GM19324 (cell line): ENCODE measurements at regions not wholly inside any gene's neighbourhood (a gene's known extent, or its start where the extent isn't known, plus 50 kb on each side); places are given as distances from the start of the nearest gene placed in this dataset.

Experiments
- ATAC-seq: cut with Tn5 transposase; IDR thresholded peaks from one replicate; pipeline ENCODE4 v1.9.1; 2021; ENCODE audit warnings: mild to moderate bottlenecking, moderate library complexity; ENCODE audit not compliant: unreplicated experiment, low FRiP score

DNA sequence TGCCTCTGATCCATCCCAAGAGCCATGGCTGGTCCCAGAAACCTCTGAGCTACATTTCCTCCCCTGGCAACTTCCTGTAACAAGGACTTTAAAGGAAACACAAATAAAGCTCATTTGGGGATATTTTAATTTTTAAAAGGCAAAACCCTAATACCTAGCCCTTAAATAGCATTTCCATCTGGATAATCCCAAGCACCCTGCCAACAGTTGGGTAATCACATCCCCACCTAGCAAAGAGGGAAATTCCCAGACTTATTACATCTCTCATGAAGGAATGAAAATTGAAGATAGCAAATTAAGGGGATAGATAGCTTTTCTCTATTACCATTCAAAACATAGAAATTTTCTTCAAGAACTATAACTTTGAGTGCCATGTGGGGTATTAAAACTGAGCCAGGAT, 213.7 kb upstream of the BMP4 start:
- no peak for ATAC-seq

- no peak for ATAC-seq
These were observed 215.5 kb upstream of the BMP4 start for GRCh38 chr14:54172114-54172513.

- ATAC-seq, result no peak
These were observed 215.9 kb upstream of the BMP4 start for GRCh38 chr14:54172562-54172961.

DNA sequence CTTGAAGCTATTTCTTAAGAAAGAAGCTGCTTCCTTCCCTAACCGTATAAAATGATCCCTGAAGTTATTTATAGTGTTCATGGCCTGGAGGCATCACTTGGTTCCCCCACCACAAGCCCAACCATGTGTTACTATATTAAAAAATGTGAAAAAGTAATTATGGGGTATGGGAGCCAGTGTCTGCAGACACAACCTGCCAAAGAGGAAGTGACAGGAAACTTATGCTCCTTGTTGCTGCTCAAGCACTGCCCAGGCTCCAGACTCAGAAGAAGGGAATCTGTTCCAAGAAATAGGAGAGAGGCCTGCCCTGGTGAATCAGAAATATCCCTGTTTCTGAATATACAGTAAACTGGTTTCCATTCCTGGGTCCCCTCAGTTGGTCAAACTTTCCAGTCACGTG, 217.2 kb upstream of the BMP4 start:
- no peak for ATAC-seq

GRCh38 chr14:54174457-54174856, 217.8 kb upstream of the BMP4 start:
- no peak for ATAC-seq

DNA sequence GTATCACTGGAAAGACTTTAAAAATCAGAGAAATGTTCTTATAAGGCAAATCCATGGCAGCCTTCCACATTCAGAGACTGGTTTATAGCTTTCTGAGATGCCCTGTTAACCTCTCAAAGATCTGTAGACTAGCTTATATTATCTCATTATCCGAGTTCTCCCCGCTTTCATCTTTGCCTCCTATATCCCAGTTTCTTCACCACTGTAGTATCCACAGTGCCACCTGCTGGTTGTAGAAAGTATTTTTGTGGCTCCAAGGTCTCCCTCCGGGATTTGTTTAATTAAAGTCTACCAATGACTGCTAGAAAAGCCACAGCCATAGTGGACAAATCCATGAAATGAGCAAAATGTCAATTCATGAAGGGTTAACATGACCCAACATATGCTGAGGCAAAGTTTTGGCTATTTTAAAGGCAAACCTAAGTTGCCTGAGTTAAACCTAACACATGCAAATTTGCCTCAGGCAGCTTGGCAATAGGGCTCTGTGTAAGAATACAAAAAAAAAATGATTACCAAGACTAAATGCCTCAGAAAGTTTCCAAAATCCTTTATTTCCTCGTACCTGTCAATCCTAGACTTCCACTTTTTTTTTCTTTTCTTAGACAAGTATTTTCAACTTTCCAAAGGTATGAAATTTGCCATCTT, 218.8 kb upstream of the BMP4 start:
- ATAC-seq, result no peak

GRCh38 chr14:54177019-54177418, 219.8 kb upstream of the CDKN3 start:
- no peak for ATAC-seq

DNA sequence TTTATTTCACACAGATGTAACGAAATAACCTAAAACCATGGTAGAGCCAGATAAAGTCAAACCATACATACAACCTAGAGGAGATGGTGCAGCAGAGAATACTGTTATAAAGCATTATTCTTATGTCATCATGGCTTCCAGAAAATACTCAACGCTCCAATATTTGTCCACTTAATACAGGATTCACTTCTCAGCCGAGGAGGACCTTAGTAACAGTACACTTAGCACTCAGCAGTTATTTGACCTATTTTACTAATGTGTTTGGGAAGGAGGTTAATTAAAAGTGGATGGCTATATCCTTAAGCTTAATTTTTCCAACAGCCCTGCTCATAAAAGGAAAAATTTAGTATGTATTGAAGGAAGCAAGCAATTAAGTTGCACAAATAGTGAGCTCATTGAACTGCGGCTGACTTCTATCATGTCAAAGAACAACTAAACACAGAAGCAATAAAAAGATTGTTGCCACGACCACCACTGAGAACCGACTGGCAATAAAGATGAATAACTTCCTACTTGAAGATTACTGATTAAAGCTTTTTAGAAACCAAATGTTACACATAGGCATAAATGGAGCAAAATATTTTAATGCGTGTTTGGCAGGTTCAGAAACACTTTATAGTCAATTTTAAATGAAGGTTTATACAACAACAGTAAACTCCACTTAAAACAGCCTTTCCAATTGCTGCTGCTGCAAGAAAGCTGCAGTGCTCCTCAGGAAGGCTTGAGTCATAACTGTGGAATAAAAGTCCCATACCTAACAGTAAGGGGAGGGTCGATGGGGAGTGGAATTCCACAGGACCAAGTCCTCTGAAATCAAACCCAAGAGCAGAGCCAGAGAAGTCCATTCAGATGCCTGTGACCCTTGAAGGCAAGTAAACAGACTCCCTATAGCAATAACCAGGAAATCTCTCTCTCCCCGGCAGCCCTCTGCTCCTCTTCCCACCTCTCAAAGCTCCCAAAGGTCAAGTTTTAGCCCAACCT, 218.9 kb upstream of the CDKN3 start:
- ATAC-seq, result no peak

GRCh38 chr14:54182419-54183045, 214.3 kb upstream of the CDKN3 start:
- no peak for ATAC-seq

DNA sequence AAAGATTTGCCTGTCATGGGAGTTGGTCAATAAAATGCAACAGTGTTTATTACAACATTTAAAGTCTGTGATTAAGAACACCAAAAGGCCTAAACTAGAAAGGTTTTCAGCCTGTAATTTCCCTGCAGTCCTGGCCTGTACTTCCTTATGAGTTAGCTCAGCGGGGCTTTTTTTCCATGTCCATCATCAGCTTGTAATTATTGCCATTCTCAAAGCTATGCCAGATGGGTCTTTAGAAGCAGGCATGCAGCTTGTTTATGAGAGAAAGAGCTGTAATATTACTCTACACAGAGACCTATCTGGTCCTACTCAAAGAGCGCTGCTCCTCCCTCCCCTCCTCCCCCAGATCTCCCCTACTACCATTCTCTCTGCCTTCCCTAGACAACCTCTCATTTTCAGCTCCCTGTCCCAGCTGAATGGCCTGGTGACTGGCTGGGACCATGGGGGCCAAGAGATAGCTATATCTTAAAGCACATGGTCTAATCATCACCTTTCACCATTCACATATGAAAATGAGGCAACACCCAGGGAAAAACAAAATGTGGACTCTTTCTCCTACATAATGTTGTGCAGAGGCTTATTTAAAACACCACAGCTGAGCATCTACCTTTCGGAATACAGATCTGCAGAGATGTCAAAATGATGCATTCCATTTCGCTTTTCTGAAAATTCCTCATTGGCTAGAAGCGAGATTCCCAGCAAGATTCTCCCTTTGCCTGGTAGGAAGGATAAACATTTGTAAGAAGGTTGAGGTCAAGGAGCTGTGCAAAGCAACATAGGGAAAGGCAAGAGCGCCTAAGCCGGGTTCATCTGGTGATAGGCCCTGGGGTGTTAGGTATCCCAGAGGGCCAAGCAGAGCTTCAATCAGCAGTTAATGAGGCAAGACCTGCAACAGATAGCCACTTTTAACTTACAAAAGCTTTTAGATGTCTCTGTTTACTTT, 209.7 kb upstream of the CDKN3 start:
- no peak for ATAC-seq

DNA sequence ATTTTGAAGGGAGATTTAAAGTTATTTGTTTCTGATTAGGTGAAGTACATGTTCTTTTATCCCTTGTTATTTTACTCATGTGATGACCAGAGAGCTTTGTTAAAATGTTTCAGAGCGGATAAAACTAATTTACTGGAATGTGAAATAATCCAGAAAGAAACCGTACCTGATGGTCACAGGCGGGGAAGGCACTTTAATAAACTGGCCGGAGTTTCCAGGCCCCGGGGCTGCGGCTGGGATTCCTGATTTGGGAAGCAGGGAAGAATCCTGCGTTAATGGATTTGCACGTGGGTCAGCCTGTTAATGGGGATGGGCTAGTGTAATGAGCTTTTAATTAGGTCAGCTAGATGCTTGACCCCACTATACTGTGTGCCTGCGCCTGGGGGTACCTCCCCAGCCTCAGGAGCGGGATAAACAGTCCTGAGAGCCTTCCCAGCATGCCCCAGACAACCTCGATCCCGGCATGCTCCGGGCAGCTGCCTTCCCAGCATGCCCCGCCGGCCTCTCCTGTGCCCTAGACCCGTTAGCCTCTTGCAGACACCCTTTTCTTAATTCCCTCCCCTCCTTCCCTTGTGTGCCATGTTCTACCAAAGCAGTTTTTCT, 208.6 kb upstream of the CDKN3 start:
- ATAC-seq, result no peak

GRCh38 chr14:54189333-54189732, 207.5 kb upstream of the CDKN3 start:
- no peak for ATAC-seq

DNA sequence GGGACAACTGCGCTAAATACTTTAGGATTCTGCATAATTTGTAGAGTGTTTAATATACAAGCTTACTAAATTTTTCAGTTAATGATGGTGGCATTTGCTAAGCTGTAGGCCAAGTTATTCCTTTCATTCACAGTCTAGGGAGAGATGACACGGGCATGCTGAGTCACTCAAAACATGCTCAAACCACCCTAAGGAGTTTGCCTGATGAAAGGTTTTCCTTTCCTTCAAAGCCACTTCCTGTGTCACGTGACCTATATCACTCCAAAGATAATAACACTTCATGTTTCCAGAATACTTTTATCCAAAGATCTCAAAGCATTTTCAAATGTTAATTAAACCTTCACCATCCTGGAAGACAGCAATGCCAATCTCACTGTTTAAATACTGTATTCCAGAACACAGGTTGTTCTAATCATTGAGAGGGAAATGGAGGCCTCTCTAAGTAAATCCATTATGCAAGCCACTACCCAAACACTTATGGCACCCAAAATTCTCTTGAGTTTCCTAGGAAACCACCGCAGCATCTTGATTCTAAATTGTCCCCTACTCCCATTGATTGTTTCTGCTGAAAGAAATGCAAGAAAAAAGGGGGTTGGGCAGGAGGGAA, 207.0 kb upstream of the CDKN3 start:
- no peak for ATAC-seq

- ATAC-seq, result no peak
These were observed 205.0 kb upstream of the CDKN3 start for GRCh38 chr14:54191846-54192245.

- ATAC-seq, result no peak
These were observed 204.2 kb upstream of the CDKN3 start for GRCh38 chr14:54192610-54193009.

DNA sequence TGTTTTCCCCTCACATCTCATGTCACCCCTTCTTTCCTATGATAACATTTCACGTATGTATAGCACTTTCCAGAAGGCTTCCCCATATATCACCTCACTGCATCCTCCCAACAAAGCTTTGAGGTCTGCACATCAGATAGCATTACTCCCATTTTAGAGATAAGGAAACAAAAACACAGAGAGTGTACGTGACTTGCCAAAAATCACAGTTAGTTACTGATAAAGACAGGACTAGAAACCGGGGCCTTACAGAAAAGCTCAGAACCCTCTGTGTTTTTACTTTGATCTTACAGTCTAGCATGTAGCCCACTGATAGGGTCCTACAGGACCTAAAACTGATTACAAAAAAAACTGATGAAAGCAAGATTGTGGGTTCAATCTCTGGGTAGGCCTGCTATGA, 202.9 kb upstream of the CDKN3 start:
- no peak for ATAC-seq

DNA sequence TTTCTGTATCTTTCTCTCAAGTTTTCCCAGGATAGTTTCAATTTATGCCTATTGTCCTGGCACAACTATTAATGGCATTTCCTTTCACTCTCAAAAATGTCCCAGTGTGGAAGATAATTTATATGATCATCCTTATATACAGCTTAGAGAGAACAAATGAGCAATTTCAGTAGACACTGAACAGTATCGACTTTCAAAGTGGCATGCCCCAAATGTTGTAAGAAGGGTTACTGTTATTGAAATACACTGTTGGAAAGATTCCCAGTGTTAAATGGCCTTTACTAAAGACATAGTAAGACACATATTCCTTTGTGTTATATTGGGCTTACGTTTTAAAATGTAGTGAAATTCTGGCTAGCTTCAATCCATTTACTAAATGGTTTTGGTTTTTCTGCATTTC, 202.3 kb upstream of the CDKN3 start:
- ATAC-seq, result no peak

GRCh38 chr14:54197369-54197768, 199.4 kb upstream of the CDKN3 start:
- no peak for ATAC-seq

DNA sequence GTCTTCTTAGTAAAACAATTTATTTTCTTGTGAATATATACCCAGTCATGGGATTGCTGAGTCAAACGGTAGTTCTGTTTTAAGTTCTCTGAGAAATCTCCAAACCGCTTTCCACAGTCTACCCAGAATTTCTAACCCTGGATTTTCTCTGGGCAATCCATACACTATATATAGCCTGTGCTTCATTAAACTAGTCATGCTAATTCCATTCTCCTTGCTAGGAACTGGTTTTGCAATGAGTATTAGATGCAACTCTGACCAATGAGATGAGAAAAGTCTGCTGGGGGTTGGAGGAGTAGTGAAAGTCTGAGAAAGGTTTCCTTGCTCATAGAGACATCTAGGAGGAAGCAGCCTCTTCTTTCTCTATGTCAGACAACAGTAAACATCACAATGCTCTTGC, 196.1 kb upstream of the CDKN3 start:
- no peak for ATAC-seq

GRCh38 chr14:54202288-54202687, 194.5 kb upstream of the CDKN3 start:
- no peak for ATAC-seq
